ENCODE measurements at regions not wholly inside any gene's neighbourhood (a gene's known extent, or its start where the extent isn't known, plus 50 kb on each side); places are given as distances from the start of the nearest gene placed in this dataset.

GRCh38 chr5:68161156-68161555 lies 54.4 kb upstream of the PIK3R1 start:
- TF ChIP-seq POLR2AphosphoS5 (IDR thresholded peaks at IDR 0.05; ENCODE audit: low read depth, low read length) (no peak), POU2F2 (IDR thresholded peaks at IDR 0.05; ENCODE audit: low read depth, low read length) (no peak), SPI1 (IDR thresholded peaks at IDR 0.05; ENCODE audit: low read depth, low read length) (no peak), TAF1 (IDR thresholded peaks at IDR 0.05; ENCODE audit: low read depth, low read length) (no peak), PAX5 (IDR thresholded peaks at IDR 0.05; ENCODE audit: insufficient read depth, low read length, severe bottlenecking) (no peak), POLR2A (IDR thresholded peaks at IDR 0.05; ENCODE audit: low read depth, low read length) (no peak)
- no peak for DNase-seq (ENCODE audit: insufficient read length, low spot score)
- no peak for FAIRE-seq

DNA sequence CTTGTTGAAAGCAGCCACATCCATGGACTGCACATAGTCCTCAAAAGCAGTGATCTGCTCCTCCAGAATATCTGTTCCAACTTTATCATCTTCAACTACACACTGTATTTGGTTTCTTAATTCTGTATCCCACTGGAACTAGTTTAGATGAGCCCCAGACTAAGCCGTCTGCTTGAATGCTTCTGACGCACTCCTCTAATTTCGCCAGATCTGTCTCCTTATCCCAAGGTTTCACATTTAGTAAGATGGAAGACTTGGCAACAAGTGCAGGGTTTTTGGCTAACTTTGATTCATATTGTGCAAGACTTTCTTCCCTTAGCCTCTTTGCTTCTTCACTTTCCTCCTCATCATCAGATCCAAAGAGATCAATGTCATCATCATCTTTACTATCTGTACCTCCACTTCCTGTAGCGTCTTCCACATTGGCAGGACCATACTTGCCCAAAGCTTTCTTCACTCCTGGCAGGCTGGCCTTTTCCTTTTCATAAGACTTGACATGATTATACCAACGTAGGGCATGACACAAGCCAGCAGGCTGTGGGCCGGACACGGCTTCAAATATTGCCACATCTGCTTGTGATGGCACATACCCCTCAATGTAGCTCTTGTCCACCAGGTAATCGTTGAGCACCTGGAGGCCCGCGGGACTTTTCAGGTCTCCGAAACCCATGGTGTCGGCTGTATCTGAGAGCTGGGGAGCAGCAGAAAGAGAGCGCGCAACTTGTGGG lies 56.2 kb upstream of the PIK3R1 start:
- no peak for FAIRE-seq
- DNase-seq (ENCODE audit: insufficient read length, low spot score): no peak
- TF ChIP-seq PAX5 (IDR thresholded peaks at IDR 0.05; ENCODE audit: insufficient read depth, low read length, severe bottlenecking) (no peak), SPI1 (IDR thresholded peaks at IDR 0.05; ENCODE audit: low read depth, low read length) (no peak), TAF1 (IDR thresholded peaks at IDR 0.05; ENCODE audit: low read depth, low read length) (no peak), POU2F2 (IDR thresholded peaks at IDR 0.05; ENCODE audit: low read depth, low read length) (no peak), POLR2AphosphoS5 (IDR thresholded peaks at IDR 0.05; ENCODE audit: low read depth, low read length) (no peak), POLR2A (IDR thresholded peaks at IDR 0.05; ENCODE audit: low read depth, low read length) (no peak)

GRCh38 chr5:68155940-68156339 lies 59.6 kb upstream of the PIK3R1 start:
- TF ChIP-seq TAF1 (IDR thresholded peaks at IDR 0.05; ENCODE audit: low read depth, low read length) (no peak), SPI1 (IDR thresholded peaks at IDR 0.05; ENCODE audit: low read depth, low read length) (no peak), POLR2A (IDR thresholded peaks at IDR 0.05; ENCODE audit: low read depth, low read length) (no peak), POLR2AphosphoS5 (IDR thresholded peaks at IDR 0.05; ENCODE audit: low read depth, low read length) (no peak), PAX5 (IDR thresholded peaks at IDR 0.05; ENCODE audit: insufficient read depth, low read length, severe bottlenecking) (no peak), POU2F2 (IDR thresholded peaks at IDR 0.05; ENCODE audit: low read depth, low read length) (no peak)
- no peak for DNase-seq (ENCODE audit: insufficient read length, low spot score)
- FAIRE-seq: no peak

DNA sequence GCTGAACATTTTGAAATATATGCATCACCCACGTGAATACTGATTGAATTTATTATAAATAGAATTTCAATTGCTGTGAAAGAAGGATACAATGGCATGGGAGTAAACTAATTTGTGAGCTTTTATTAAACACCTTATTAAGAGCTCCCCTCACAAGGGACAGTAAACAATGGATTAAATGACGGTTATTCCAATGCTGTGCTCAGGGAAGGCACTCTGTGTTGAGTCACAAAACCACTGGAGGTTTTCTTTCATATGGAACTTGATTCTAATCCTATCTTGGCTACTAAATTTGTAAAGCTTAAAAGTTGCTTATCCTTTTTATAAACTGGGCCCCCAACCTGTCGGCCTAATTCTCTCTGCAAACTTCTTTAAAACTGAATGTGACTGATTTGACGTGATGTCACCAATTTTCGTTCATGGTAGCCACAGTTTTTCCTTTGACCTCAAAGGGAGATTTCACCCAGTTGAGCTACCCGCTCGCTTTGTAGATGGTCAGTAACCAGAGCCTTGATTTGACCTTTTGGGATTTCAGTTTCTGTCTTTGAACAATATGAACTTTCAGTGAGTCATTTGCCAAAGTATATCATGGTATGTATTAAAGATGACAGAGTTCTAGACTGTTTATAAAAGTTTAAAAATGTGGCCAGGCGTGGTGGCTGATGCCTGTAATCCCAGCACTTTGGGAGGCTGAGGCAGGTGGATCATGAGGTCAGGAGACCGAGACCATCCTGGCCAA lies 61.3 kb upstream of the PIK3R1 start:
- FAIRE-seq (no peak), DNase-seq (ENCODE audit: insufficient read length, low spot score) (no peak)
- TF ChIP-seq PAX5 (IDR thresholded peaks at IDR 0.05; ENCODE audit: insufficient read depth, low read length, severe bottlenecking): no peak
- TF ChIP-seq POLR2AphosphoS5 (IDR thresholded peaks at IDR 0.05; ENCODE audit: low read depth, low read length): no peak
- TF ChIP-seq SPI1 (IDR thresholded peaks at IDR 0.05; ENCODE audit: low read depth, low read length): no peak
- no peak for TF ChIP-seq TAF1 (IDR thresholded peaks at IDR 0.05; ENCODE audit: low read depth, low read length)
- no peak for TF ChIP-seq POLR2A (IDR thresholded peaks at IDR 0.05; ENCODE audit: low read depth, low read length)
- TF ChIP-seq POU2F2 (IDR thresholded peaks at IDR 0.05; ENCODE audit: low read depth, low read length): no peak

DNA sequence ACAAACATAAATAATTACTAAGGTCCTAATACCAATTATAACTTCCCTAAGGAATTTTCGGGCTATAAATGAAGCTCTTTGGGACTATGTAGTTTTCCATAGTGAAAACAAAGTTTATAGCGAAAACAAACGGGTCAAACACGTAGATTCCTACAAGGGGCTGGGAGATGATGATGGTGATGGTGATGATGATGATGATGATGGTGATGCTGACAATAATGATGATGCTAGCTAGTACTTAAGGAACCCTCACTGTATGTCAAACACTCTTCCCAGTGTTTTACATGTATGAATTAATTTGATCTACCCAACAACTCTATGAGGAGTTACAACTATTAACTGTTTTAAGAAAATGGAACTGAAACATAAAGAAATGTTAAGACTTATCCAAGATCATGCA lies 63.7 kb upstream of the PIK3R1 start:
- FAIRE-seq: no peak
- TF ChIP-seq POU2F2 (IDR thresholded peaks at IDR 0.05; ENCODE audit: low read depth, low read length) (no peak), TAF1 (IDR thresholded peaks at IDR 0.05; ENCODE audit: low read depth, low read length) (no peak), SPI1 (IDR thresholded peaks at IDR 0.05; ENCODE audit: low read depth, low read length) (no peak), POLR2A (IDR thresholded peaks at IDR 0.05; ENCODE audit: low read depth, low read length) (no peak), POLR2AphosphoS5 (IDR thresholded peaks at IDR 0.05; ENCODE audit: low read depth, low read length) (no peak), PAX5 (IDR thresholded peaks at IDR 0.05; ENCODE audit: insufficient read depth, low read length, severe bottlenecking) (no peak)
- no peak for DNase-seq (ENCODE audit: insufficient read length, low spot score)

GRCh38 chr5:68149189-68149588 lies 66.4 kb upstream of the PIK3R1 start:
- no peak for TF ChIP-seq POLR2A (IDR thresholded peaks at IDR 0.05; ENCODE audit: low read depth, low read length)
- TF ChIP-seq PAX5 (IDR thresholded peaks at IDR 0.05; ENCODE audit: insufficient read depth, low read length, severe bottlenecking): no peak
- no peak for TF ChIP-seq POU2F2 (IDR thresholded peaks at IDR 0.05; ENCODE audit: low read depth, low read length)
- no peak for TF ChIP-seq POLR2AphosphoS5 (IDR thresholded peaks at IDR 0.05; ENCODE audit: low read depth, low read length)
- TF ChIP-seq TAF1 (IDR thresholded peaks at IDR 0.05; ENCODE audit: low read depth, low read length): no peak
- DNase-seq (ENCODE audit: insufficient read length, low spot score) (no peak), FAIRE-seq (peak; percentile 70)

- no peak for TF ChIP-seq POLR2AphosphoS5 (IDR thresholded peaks at IDR 0.05; ENCODE audit: low read depth, low read length)
- no peak for TF ChIP-seq SPI1 (IDR thresholded peaks at IDR 0.05; ENCODE audit: low read depth, low read length)
- no peak for TF ChIP-seq POU2F2 (IDR thresholded peaks at IDR 0.05; ENCODE audit: low read depth, low read length)
- no peak for TF ChIP-seq PAX5 (IDR thresholded peaks at IDR 0.05; ENCODE audit: insufficient read depth, low read length, severe bottlenecking)
- no peak for TF ChIP-seq POLR2A (IDR thresholded peaks at IDR 0.05; ENCODE audit: low read depth, low read length)
- no peak for TF ChIP-seq TAF1 (IDR thresholded peaks at IDR 0.05; ENCODE audit: low read depth, low read length)
- DNase-seq (ENCODE audit: insufficient read length, low spot score) (no peak), FAIRE-seq (no peak)
These were observed 67.5 kb upstream of the PIK3R1 start for GRCh38 chr5:68148096-68148495.

- no peak for DNase-seq (ENCODE audit: insufficient read length, low spot score)
- FAIRE-seq: no peak
- no peak for TF ChIP-seq POLR2AphosphoS5 (IDR thresholded peaks at IDR 0.05; ENCODE audit: low read depth, low read length)
- TF ChIP-seq PAX5 (IDR thresholded peaks at IDR 0.05; ENCODE audit: insufficient read depth, low read length, severe bottlenecking): no peak
- no peak for TF ChIP-seq SPI1 (IDR thresholded peaks at IDR 0.05; ENCODE audit: low read depth, low read length)
- no peak for TF ChIP-seq POU2F2 (IDR thresholded peaks at IDR 0.05; ENCODE audit: low read depth, low read length)
- no peak for TF ChIP-seq POLR2A (IDR thresholded peaks at IDR 0.05; ENCODE audit: low read depth, low read length)
- TF ChIP-seq TAF1 (IDR thresholded peaks at IDR 0.05; ENCODE audit: low read depth, low read length): no peak
These were observed 67.9 kb upstream of the PIK3R1 start for GRCh38 chr5:68147659-68148058.

DNA sequence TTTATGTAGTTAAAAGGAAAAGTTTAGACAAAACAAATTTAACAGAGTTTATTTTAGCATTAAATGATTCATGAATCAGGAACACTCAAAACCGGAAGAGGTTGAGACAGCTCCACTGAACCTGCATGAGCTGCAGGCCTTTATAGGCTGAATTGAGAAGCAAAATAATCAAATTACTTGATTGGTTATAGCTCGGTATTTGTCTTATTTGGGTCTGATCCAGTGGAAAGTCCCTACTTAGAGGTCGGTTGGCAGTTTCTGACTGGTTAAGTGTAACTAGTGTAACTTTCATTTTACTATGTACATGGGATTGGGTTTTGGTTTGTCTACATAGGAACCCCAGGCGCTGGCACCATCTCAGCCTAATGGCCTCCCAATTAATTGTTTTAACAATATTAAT lies 74.1 kb upstream of the PIK3R1 start:
- DNase-seq (ENCODE audit: insufficient read length, low spot score): no peak
- TF ChIP-seq POU2F2 (IDR thresholded peaks at IDR 0.05; ENCODE audit: low read depth, low read length) (no peak), POLR2A (IDR thresholded peaks at IDR 0.05; ENCODE audit: low read depth, low read length) (no peak), PAX5 (IDR thresholded peaks at IDR 0.05; ENCODE audit: insufficient read depth, low read length, severe bottlenecking) (no peak), POLR2AphosphoS5 (IDR thresholded peaks at IDR 0.05; ENCODE audit: low read depth, low read length) (no peak), SPI1 (IDR thresholded peaks at IDR 0.05; ENCODE audit: low read depth, low read length) (no peak), TAF1 (IDR thresholded peaks at IDR 0.05; ENCODE audit: low read depth, low read length) (no peak)
- FAIRE-seq: no peak
